ENCODE measurements at regions not wholly inside any gene's neighbourhood (a gene's known extent, or its start where the extent isn't known, plus 50 kb on each side); places are given as distances from the start of the nearest gene placed in this dataset.

GRCh38 chrX:134738986-134739740, 57.8 kb downstream of the PABIR2 start:
- H3K9me2 ChIP-seq (ENCODE audit: insufficient read depth, low read length), result no peaks in the 10 kb centered on the region
- TF ChIP-seq CTCF (conservative IDR thresholded peaks at IDR 0.05; ENCODE audit: low read length), result no peak
- TF ChIP-seq EZH2phosphoT487 (IDR thresholded peaks at IDR 0.05; ENCODE audit: borderline replicate concordance, low read depth, low read length), result no peak
- POLR2A ChIA-PET, result interaction anchor here (0.6 kb wide), 2 partner anchors 90 to 1862 kb away, joined by 3 read pairs; no protein-coding TSS in a partner anchor
- H4K20me1 ChIP-seq (ENCODE audit: insufficient read depth, low read length), result no peaks in the 10 kb centered on the region
- no peaks in the 10 kb centered on the region for H3K9me3 ChIP-seq (ENCODE audit: low read length)
- no TSS peak for BruUV-seq (replicated peaks)
- H2AFZ ChIP-seq (ENCODE audit: low read length), result no peak overlapping the region
- H3K36me3 ChIP-seq (ENCODE audit: insufficient read depth, low read length), result no peaks in the 10 kb centered on the region
- no peaks in the 10 kb centered on the region for H3K79me2 ChIP-seq (ENCODE audit: insufficient read depth, low read depth, low read length)
- H3K4me1 ChIP-seq (ENCODE audit: insufficient read depth, low read length, poor library complexity, severe bottlenecking), result no peaks in the 10 kb centered on the region
- CTCF ChIA-PET (ENCODE audit: unreplicated experiment), result no interaction called here
- intact Hi-C loops (cut with micrococcal nuclease; ENCODE audit: unreplicated experiment), result no loop called here
- H3K4me3 ChIP-seq (ENCODE audit: low read depth, low read length, poor library complexity, severe bottlenecking), result no peak overlapping the region
- H3K27ac ChIP-seq (ENCODE audit: low read depth, low read length, poor library complexity, severe bottlenecking), result no peak overlapping the region
- no peak for DNase-seq (ENCODE audit: low spot score)
- no peak overlapping the region for H3K4me2 ChIP-seq (ENCODE audit: low read length)

GRCh38 chrX:134738445-134738844, 58.6 kb downstream of the PABIR2 start:
- intact Hi-C loops (cut with micrococcal nuclease; ENCODE audit: unreplicated experiment), result no loop called here

More at GRCh38 chrX:134738445-134738844, 58.6 kb downstream of the PABIR2 start:
- ChIA-PET POLR2A (interaction anchor here (0.6 kb wide), 1 partner anchor 89 kb away, joined by 3 read pairs; no protein-coding TSS in a partner anchor), CTCF (ENCODE audit: unreplicated experiment) (no interaction called here)
- no peaks in the 10 kb centered on the region for H3K4me1 ChIP-seq (ENCODE audit: insufficient read depth, low read length, poor library complexity, severe bottlenecking)
- TF ChIP-seq EZH2phosphoT487 (IDR thresholded peaks at IDR 0.05; ENCODE audit: borderline replicate concordance, low read depth, low read length), result no peak
- no peak for TF ChIP-seq CTCF (conservative IDR thresholded peaks at IDR 0.05; ENCODE audit: low read length)
- no peak overlapping the region for H3K4me3 ChIP-seq (ENCODE audit: low read depth, low read length, poor library complexity, severe bottlenecking)
- H3K9me2 ChIP-seq (ENCODE audit: insufficient read depth, low read length), result no peaks in the 10 kb centered on the region
- no peak overlapping the region for H2AFZ ChIP-seq (ENCODE audit: low read length)
- H3K9me3 ChIP-seq (ENCODE audit: low read length), result no peaks in the 10 kb centered on the region
- H3K4me2 ChIP-seq (ENCODE audit: low read length), result no peak overlapping the region
- DNase-seq (ENCODE audit: low spot score), result no peak
- no peaks in the 10 kb centered on the region for H3K36me3 ChIP-seq (ENCODE audit: insufficient read depth, low read length)
- H3K27ac ChIP-seq (ENCODE audit: low read depth, low read length, poor library complexity, severe bottlenecking), result no peak overlapping the region
- H4K20me1 ChIP-seq (ENCODE audit: insufficient read depth, low read length), result no peaks in the 10 kb centered on the region
- no peaks in the 10 kb centered on the region for H3K79me2 ChIP-seq (ENCODE audit: insufficient read depth, low read depth, low read length)
- no TSS peak for BruUV-seq (replicated peaks)

Measured in OCI-LY7 (cell line).